WTC11 (cell line): ENCODE measurements at regions not wholly inside any gene's neighbourhood (a gene's known extent, or its start where the extent isn't known, plus 50 kb on each side); places are given as distances from the start of the nearest gene placed in this dataset.

Source experiments
- ATAC-seq: fragments of 200-7000 bp; cut with Tn5 transposase; 2 replicates; pipeline ENCODE4 v1.10.0; 2021; ENCODE audit warnings: mild to moderate bottlenecking, moderate library complexity
- CTCF ChIA-PET: fragments of 300-600 bp; sonication (Branson Sonifier 250); formaldehyde crosslinking; loops from one replicate; lab custom pipeline; 2021; ENCODE audit warnings: antibody characterized with exemption; lab: Charles Lee
- POLR2A ChIA-PET: fragments of 350-600 bp; sonication (Branson Sonifier 250); formaldehyde crosslinking; loops from one replicate; lab custom pipeline; 2021; ENCODE audit warnings: antibody characterized with exemption; lab: Charles Lee
- DNase-seq: peaks from one replicate; pipeline ENCODE4 v3.0.0; 2021; ENCODE audit warnings: low spot score
- H3K27ac Mint-ChIP-seq: 2 replicates; pipeline ENCODE4 v1.8.0; 2021; ENCODE audit warnings: mixed read lengths
- H3K27me3 Mint-ChIP-seq: 2 replicates; pipeline ENCODE4 v1.8.0; 2021; ENCODE audit warnings: low read depth, mild to moderate bottlenecking, moderate library complexity, mixed read lengths
- H3K36me3 Mint-ChIP-seq: 2 replicates; pipeline ENCODE4 v1.8.0; 2021; ENCODE audit warnings: mixed read lengths
- H3K4me1 Mint-ChIP-seq: 2 replicates; pipeline ENCODE4 v1.8.0; 2022; ENCODE audit warnings: mixed read lengths
- H3K4me3 Mint-ChIP-seq: 2 replicates; pipeline ENCODE4 v1.8.0; 2021; ENCODE audit warnings: mild to moderate bottlenecking, moderate library complexity, mixed read lengths
- H3K9me3 Mint-ChIP-seq: 2 replicates; pipeline ENCODE4 v1.8.0; 2021; ENCODE audit warnings: mixed read lengths
- AR ChIP-seq: fragments of 250-450 bp; sonication (Bioruptor Pico); IDR thresholded peaks from 2 replicates; pipeline ENCODE4 v1.9.0; 2021; ENCODE audit warnings: mild to moderate bottlenecking
- ARID4B ChIP-seq: sonication (generic); formaldehyde crosslinking; IDR thresholded peaks from 2 replicates; pipeline ENCODE4 v1.8.0; 2023; ENCODE audit warnings: missing genetic modification reagents, mild to moderate bottlenecking, borderline replicate concordance
- ATF6 ChIP-seq: sonication (generic); formaldehyde crosslinking; IDR thresholded peaks from 2 replicates; pipeline ENCODE4 v1.8.1; 2023; ENCODE audit warnings: mild to moderate bottlenecking, missing genetic modification reagents
- EMX1 ChIP-seq: fragments of 250-450 bp; sonication (Bioruptor Pico); IDR thresholded peaks from 2 replicates; pipeline ENCODE4 v1.8.0; 2021; ENCODE audit warnings: mild to moderate bottlenecking
- FOXJ3 ChIP-seq: sonication (generic); formaldehyde crosslinking; IDR thresholded peaks from 2 replicates; pipeline ENCODE4 v1.9.0; 2021; ENCODE audit warnings: missing genetic modification reagents, mild to moderate bottlenecking, borderline replicate concordance
- IRF1 ChIP-seq: sonication (generic); formaldehyde crosslinking; IDR thresholded peaks from 2 replicates; pipeline ENCODE4 v1.8.0; 2023; ENCODE audit warnings: missing genetic modification reagents
- JAZF1 ChIP-seq: fragments of 250-450 bp; sonication (Bioruptor Pico); IDR thresholded peaks from 2 replicates; pipeline ENCODE4 v1.9.0; 2021; ENCODE audit warnings: moderate library complexity, mild to moderate bottlenecking, inconsistent platforms
- KAT7 ChIP-seq: sonication (generic); formaldehyde crosslinking; IDR thresholded peaks from 2 replicates; pipeline ENCODE4 v1.8.1; 2023; ENCODE audit warnings: missing genetic modification reagents, mild to moderate bottlenecking, borderline replicate concordance
- MLX ChIP-seq: sonication (generic); formaldehyde crosslinking; IDR thresholded peaks from 2 replicates; pipeline ENCODE4 v1.8.1; 2023; ENCODE audit warnings: mild to moderate bottlenecking, missing genetic modification reagents, moderate library complexity
- NR1H2 ChIP-seq: sonication (generic); formaldehyde crosslinking; IDR thresholded peaks from 2 replicates; pipeline ENCODE4 v1.9.0; 2021; ENCODE audit warnings: mild to moderate bottlenecking, moderate library complexity, missing genetic modification reagents
- RORB ChIP-seq: fragments of 250-450 bp; sonication (Bioruptor Pico); IDR thresholded peaks from 2 replicates; pipeline ENCODE4 v1.9.0; 2021; ENCODE audit warnings: mild to moderate bottlenecking
- TCF7 ChIP-seq: sonication (generic); formaldehyde crosslinking; IDR thresholded peaks from 2 replicates; pipeline ENCODE4 v1.8.0; 2022; ENCODE audit warnings: mild to moderate bottlenecking, low read depth, missing genetic modification reagents, moderate library complexity
- TEAD1 ChIP-seq: sonication (generic); formaldehyde crosslinking; IDR thresholded peaks from 2 replicates; pipeline ENCODE4 v1.8.0; 2022; ENCODE audit warnings: mild to moderate bottlenecking, missing genetic modification reagents
- ZBTB21 ChIP-seq: sonication (generic); formaldehyde crosslinking; IDR thresholded peaks from 2 replicates; pipeline ENCODE4 v1.8.1; 2023; ENCODE audit warnings: mild to moderate bottlenecking, missing genetic modification reagents, borderline replicate concordance
- ZNF317 ChIP-seq: sonication (generic); formaldehyde crosslinking; IDR thresholded peaks from 2 replicates; pipeline ENCODE4 v1.8.1; 2023; ENCODE audit warnings: low read depth, mild to moderate bottlenecking, moderate library complexity, missing genetic modification reagents, borderline replicate concordance
- ZNF512 ChIP-seq: sonication (generic); formaldehyde crosslinking; IDR thresholded peaks from 2 replicates; pipeline ENCODE4 v1.8.1; 2022; ENCODE audit warnings: missing genetic modification reagents, borderline replicate concordance

GRCh38 chr6:62808565-62809293, 402.5 kb upstream of the FKBP1C start (continued):
- TF ChIP-seq AR (CRISPR knock-in tag) (no peak), IRF1 (CRISPR knock-in tag) (no peak), ATF6 (CRISPR knock-in tag) (no peak), TCF7 (CRISPR knock-in tag) (no peak), ZNF317 (no peak), EMX1 (CRISPR knock-in tag) (no peak), ZNF512 (no peak), FOXJ3 (CRISPR knock-in tag) (no peak)
- TF ChIP-seq, all 79 proteins: peak for 0

- CTCF ChIA-PET, result no interaction called here
- Mint-ChIP-seq H3K9me3 (peaks cover 40% of the 10 kb centered on the region), H3K36me3 (peaks cover 31% of the 10 kb centered on the region), H3K4me3 (no peak overlapping the region), H3K27me3 (no peaks in the 10 kb centered on the region)
- POLR2A ChIA-PET, result no interaction called here
- TF ChIP-seq NR1H2 (CRISPR knock-in tag) (no peak), JAZF1 (CRISPR knock-in tag) (no peak), FOXJ3 (CRISPR knock-in tag) (no peak), KAT7 (no peak), RORB (CRISPR knock-in tag) (no peak), ARID4B (CRISPR knock-in tag) (no peak), ZNF317 (no peak), TEAD1 (CRISPR knock-in tag) (no peak), ZBTB21 (CRISPR knock-in tag) (no peak), MLX (no peak)
- TF ChIP-seq, all 79 proteins: peak for 0
- Mint-ChIP-seq H3K27ac (no peak overlapping the region), H3K4me1 (peaks cover 36% of the 10 kb centered on the region)
- DNase-seq (no peak), ATAC-seq (no peak)
Measured at GRCh38 chr6:62805431-62805830, 405.8 kb upstream of the FKBP1C start.
